MCF 10A (cell line): ENCODE measurements at regions not wholly inside any gene's neighbourhood (a gene's known extent, or its start where the extent isn't known, plus 50 kb on each side); places are given as distances from the start of the nearest gene placed in this dataset.

Experiments used
- BruUV-seq: library from RNA; stranded (reverse); fragments of 400-500 nt; replicated peaks from 2 replicates; lab custom pipeline; 2021; lab: Mats Ljungman, UMichigan
- CTCF ChIA-PET: fragments of 300-600 bp; sonication (Branson Sonifier 250); formaldehyde crosslinking; extraction: SDS; loops from one replicate; lab custom pipeline; 2021; ENCODE audit warnings: antibody characterized with exemption, inconsistent platforms; lab: Yijun Ruan, JAX
- POLR2A ChIA-PET: fragments of 300-600, 350-650 bp; sonication (Branson Sonifier 250); formaldehyde crosslinking; extraction: SDS; loops from one replicate; lab custom pipeline; 2020; ENCODE audit warnings: antibody characterized with exemption, inconsistent platforms; lab: Yijun Ruan, JAX
- DNase-seq: peaks from one replicate; pipeline ENCODE4 v3.0.0-alpha.2; 2018; ENCODE audit not compliant: unreplicated experiment
- H3K27ac Mint-ChIP-seq: one replicate; pipeline ENCODE4 v1.8.0; 2022; ENCODE audit warnings: mild to moderate bottlenecking, low read depth, mixed read lengths; ENCODE audit not compliant: unreplicated experiment
- H3K27me3 Mint-ChIP-seq: one replicate; pipeline ENCODE4 v1.8.0; 2022; ENCODE audit warnings: mixed read lengths; ENCODE audit not compliant: insufficient read depth, unreplicated experiment
- H3K36me3 Mint-ChIP-seq: one replicate; pipeline ENCODE4 v1.8.0; 2022; ENCODE audit warnings: mild to moderate bottlenecking, moderate library complexity, mixed read lengths; ENCODE audit not compliant: insufficient read depth, unreplicated experiment
- H3K4me1 Mint-ChIP-seq: one replicate; pipeline ENCODE4 v1.8.0; 2022; ENCODE audit warnings: mixed read lengths; ENCODE audit not compliant: insufficient read depth, unreplicated experiment
- H3K4me3 Mint-ChIP-seq: one replicate; pipeline ENCODE4 v1.8.0; 2022; ENCODE audit warnings: mild to moderate bottlenecking, moderate library complexity, mixed read lengths; ENCODE audit not compliant: unreplicated experiment
- H3K9me3 Mint-ChIP-seq: one replicate; pipeline ENCODE4 v1.8.0; 2022; ENCODE audit warnings: mixed read lengths; ENCODE audit not compliant: unreplicated experiment
- CTCF ChIP-seq: fragments of 200-600 bp; IDR thresholded peaks from one replicate; pipeline ENCODE4 v1.8.0; 2022; ENCODE audit warnings: antibody characterized with exemption, mild to moderate bottlenecking; ENCODE audit not compliant: unreplicated experiment
- intact Hi-C: fragments of 100-400 bp; cut with micrococcal nuclease; formaldehyde crosslinking; loops from 2 replicates; pipeline ENCODE4 v1.14.1; 2022

GRCh38 chrX:68588602-68589371 lies 58.7 kb upstream of the STARD8 start:
- DNase-seq: peak; percentile 16
- Mint-ChIP-seq H3K9me3 (peaks cover 16% of the 10 kb centered on the region), H3K36me3 (no peaks in the 10 kb centered on the region), H3K27me3 (no peaks in the 10 kb centered on the region), H3K4me3 (no peak overlapping the region), H3K4me1 (no peaks in the 10 kb centered on the region), H3K27ac (peak overlapping the region; percentile 65)
- BruUV-seq: no TSS peak
- no peak for TF ChIP-seq CTCF
- intact Hi-C loops: no loop called here
- ChIA-PET CTCF (interaction anchor here (0.7 kb wide), 2 partner anchors 10 to 123 kb away, joined by 3 read pairs; no protein-coding TSS in a partner anchor), POLR2A (no interaction called here)

- intact Hi-C loops: no loop called here
- no peak for TF ChIP-seq CTCF
Measured at GRCh38 chrX:68589372-68589753, 58.1 kb upstream of the STARD8 start.

GRCh38 chrX:68594769-68595168 lies 52.7 kb upstream of the STARD8 start:
- BruUV-seq: no TSS peak
- Mint-ChIP-seq H3K9me3 (peaks cover 29% of the 10 kb centered on the region), H3K4me1 (no peaks in the 10 kb centered on the region), H3K4me3 (no peak overlapping the region), H3K27ac (no peak overlapping the region), H3K36me3 (no peaks in the 10 kb centered on the region), H3K27me3 (no peaks in the 10 kb centered on the region)
- ChIA-PET CTCF (no interaction called here), POLR2A (no interaction called here)
- no peak for DNase-seq
- no peak for TF ChIP-seq CTCF
- intact Hi-C loops: no loop called here

More at GRCh38 chrX:68589372-68589753, 58.1 kb upstream of the STARD8 start:
- H3K4me1 Mint-ChIP-seq: no peaks in the 10 kb centered on the region
- H3K36me3 Mint-ChIP-seq: no peaks in the 10 kb centered on the region
- H3K27ac Mint-ChIP-seq: peak overlapping the region; percentile 65
- BruUV-seq: no TSS peak
- H3K4me3 Mint-ChIP-seq: no peak overlapping the region
- ChIA-PET CTCF (interaction anchor here (0.7 kb wide), 1 partner anchor 122 kb away, joined by 3 read pairs; no protein-coding TSS in a partner anchor), POLR2A (no interaction called here)
- peaks cover 22% of the 10 kb centered on the region for H3K9me3 Mint-ChIP-seq
- no peak for DNase-seq
- H3K27me3 Mint-ChIP-seq: no peaks in the 10 kb centered on the region

GRCh38 chrX:68596871-68597270 lies 50.6 kb upstream of the STARD8 start:
- no peaks in the 10 kb centered on the region for H3K27me3 Mint-ChIP-seq

More at GRCh38 chrX:68596871-68597270, 50.6 kb upstream of the STARD8 start:
- H3K4me1 Mint-ChIP-seq: no peaks in the 10 kb centered on the region
- POLR2A ChIA-PET: no interaction called here
- no peak for DNase-seq
- no peaks in the 10 kb centered on the region for H3K36me3 Mint-ChIP-seq
- peaks cover 38% of the 10 kb centered on the region for H3K9me3 Mint-ChIP-seq
- TF ChIP-seq CTCF: no peak
- BruUV-seq: no TSS peak
- CTCF ChIA-PET: no interaction called here
- H3K27ac Mint-ChIP-seq: no peak overlapping the region
- H3K4me3 Mint-ChIP-seq: no peak overlapping the region
- intact Hi-C loops: no loop called here
